ENCODE measurements at regions not wholly inside any gene's neighbourhood (a gene's known extent, or its start where the extent isn't known, plus 50 kb on each side); places are given as distances from the start of the nearest gene placed in this dataset.

- TF ChIP-seq CTCF (IDR thresholded peaks at IDR 0.05; ENCODE audit: insufficient read depth, low read depth, low read length): no peak
- no peak for TF ChIP-seq EZH2 (IDR thresholded peaks at IDR 0.05; ENCODE audit: insufficient read depth, low read length)
Observed at GRCh38 chr15:35691173-35691761, 145.3 kb upstream of the DPH6 start.

Data from astrocyte (in vitro differentiated cells and primary cell).